Middle frontal gyrus (tissue), 1 donor: ENCODE measurements at regions not wholly inside any gene's neighbourhood (a gene's known extent, or its start where the extent isn't known, plus 50 kb on each side); places are given as distances from the start of the nearest gene placed in this dataset.

ENCODE experiments used
- DNase-seq: peaks from one replicate; pipeline ENCODE4 v3.0.0-alpha.2; 2015; ENCODE audit warnings: low spot score; ENCODE audit errors: extremely low spot score

DNA sequence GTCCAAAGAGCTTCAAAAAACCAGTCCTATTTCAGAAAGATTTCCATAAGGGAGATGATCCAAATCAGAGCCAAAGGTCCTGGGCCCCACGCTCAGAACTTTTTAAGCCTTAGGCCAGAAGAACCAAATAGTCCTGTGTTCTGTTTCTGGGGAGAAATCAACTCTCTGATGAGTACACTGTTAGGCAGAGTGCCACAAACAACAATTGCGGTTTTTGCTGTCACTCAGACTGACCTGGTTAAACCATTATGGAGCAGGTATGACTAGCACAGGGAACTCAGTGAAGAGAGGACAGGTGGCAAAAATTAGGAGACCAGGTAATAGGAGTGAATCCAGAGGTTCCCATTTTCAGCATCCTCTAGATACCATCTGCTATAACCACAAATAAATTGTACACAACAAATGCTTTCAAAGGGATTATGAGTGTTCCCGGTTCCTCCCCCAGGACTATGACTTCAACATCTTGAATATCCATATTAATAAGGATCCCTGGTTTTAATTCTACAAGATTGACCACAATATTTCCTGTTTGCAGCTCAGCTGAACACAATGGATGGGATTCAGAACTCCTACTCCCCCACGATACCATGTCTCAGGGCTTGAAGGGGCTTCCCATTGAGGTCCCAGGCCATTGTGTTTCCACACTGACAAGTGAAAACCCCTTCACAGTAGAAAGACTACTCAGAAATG lies 52.1 kb upstream of the FREM1 start:
- no peak for DNase-seq

GRCh38 chr9:14961372-14962068 lies 51.3 kb upstream of the FREM1 start:
- DNase-seq, result no peak

GRCh38 chr9:14960881-14961280 lies 50.7 kb upstream of the FREM1 start:
- DNase-seq, result no peak
